GM12892 (cell line): ENCODE measurements at regions not wholly inside any gene's neighbourhood (a gene's known extent, or its start where the extent isn't known, plus 50 kb on each side); places are given as distances from the start of the nearest gene placed in this dataset.

Experiments used
- DNase-seq: peaks from one replicate; pipeline ENCODE4 v3.0.0; 2011; ENCODE audit not compliant: insufficient read length
- FAIRE-seq: peaks from 2 replicates; lab custom pipeline; 2011; peaks lifted over from hg19 to GRCh38; lab: Jason Lieb, UNC
- POLR2A ChIP-seq: IDR thresholded peaks from 2 replicates; pipeline ENCODE4 v1.6.1; 2011; ENCODE audit warnings: low read depth, low read length, control low read depth
- POLR2AphosphoS5 ChIP-seq: IDR thresholded peaks from 2 replicates; pipeline ENCODE4 v1.6.1; 2011; ENCODE audit warnings: low read depth, low read length, control low read depth
- TAF1 ChIP-seq: IDR thresholded peaks from 2 replicates; pipeline ENCODE4 v1.6.1; 2011; ENCODE audit warnings: low read depth, mild to moderate bottlenecking, control low read depth, low read length, borderline replicate concordance

DNA sequence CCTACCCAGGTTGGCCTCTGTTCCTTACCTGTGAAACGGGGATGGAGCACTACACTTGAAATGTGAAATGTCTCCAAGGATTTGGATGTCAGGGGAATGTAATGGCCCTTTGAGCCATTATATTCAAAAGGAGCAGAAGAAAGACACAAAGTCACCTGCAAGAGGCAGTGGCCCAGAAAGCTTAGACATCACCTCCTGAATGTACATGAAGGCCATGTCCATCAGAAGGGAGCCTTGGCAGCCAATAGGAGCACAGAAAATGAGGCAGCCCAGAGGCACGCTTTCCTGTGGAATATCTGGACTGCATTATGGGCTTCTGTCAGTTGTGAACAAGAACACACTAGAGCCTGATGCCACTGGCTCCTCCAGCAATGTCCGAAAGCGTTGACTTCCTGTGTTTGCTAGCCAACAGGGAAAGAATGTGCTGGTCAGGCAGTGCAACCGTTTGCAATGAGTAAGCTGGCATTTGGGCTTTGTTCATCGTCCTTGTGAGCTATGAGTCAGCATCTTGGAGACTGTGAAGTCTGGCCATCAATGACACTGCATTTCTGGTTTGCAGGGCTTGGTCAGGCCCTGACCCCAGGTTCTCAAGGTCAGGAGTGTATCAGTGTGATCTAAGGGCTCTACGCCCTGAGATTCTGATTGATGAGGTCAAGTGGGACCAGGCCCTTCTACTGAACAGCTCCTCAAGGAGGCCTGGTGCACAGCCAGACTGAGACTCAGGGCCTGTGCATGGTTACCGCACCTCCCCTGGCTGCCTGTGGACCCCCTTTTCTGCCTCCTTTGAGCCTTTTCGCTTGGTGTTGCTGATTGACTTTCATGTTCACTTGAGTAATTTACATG lies 222.4 kb downstream of the RPS24 start:
- FAIRE-seq (no peak), DNase-seq (no peak)
- TF ChIP-seq POLR2A (no peak), TAF1 (no peak), POLR2AphosphoS5 (no peak)

- DNase-seq (no peak), FAIRE-seq (no peak)
- no peak for TF ChIP-seq POLR2A
- TF ChIP-seq TAF1: no peak
These were observed 224.8 kb downstream of the RPS24 start for GRCh38 chr10:78258323-78259030.

- DNase-seq: no peak
- no peak for FAIRE-seq
- TF ChIP-seq POLR2A (no peak), TAF1 (no peak), POLR2AphosphoS5 (no peak)
These were observed 225.7 kb downstream of the RPS24 start for GRCh38 chr10:78259391-78259790.

- DNase-seq: no peak
- FAIRE-seq: no peak
- TF ChIP-seq TAF1: no peak
- TF ChIP-seq POLR2AphosphoS5: no peak
- TF ChIP-seq POLR2A: no peak
These were observed 226.5 kb downstream of the RPS24 start for GRCh38 chr10:78260141-78260540.

- FAIRE-seq (no peak), DNase-seq (no peak)
- TF ChIP-seq POLR2AphosphoS5: no peak
- TF ChIP-seq TAF1: no peak
- TF ChIP-seq POLR2A: no peak
These were observed 227.0 kb downstream of the RPS24 start for GRCh38 chr10:78260680-78261079.

DNA sequence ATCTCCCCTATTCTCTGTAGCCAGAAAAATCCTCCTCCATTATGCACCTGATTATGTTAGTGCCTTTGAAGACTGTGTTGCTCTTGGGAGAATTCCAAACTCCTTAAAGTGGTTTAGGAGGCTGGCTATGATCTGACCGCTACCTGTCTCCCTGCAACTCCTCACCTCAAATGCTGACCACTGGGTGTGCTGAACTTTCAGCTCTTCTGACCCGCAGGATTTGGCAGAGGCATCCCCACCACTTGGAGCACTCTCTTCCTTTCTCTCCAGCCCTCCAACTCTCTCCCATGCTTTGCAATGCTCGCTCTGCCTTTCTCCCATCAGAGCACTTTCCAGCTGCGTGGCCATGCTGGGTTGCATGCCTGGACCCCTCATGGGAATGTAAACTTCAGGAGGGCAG lies 227.6 kb downstream of the RPS24 start:
- DNase-seq (no peak), FAIRE-seq (no peak)
- no peak for TF ChIP-seq TAF1
- no peak for TF ChIP-seq POLR2AphosphoS5
- TF ChIP-seq POLR2A: no peak

DNA sequence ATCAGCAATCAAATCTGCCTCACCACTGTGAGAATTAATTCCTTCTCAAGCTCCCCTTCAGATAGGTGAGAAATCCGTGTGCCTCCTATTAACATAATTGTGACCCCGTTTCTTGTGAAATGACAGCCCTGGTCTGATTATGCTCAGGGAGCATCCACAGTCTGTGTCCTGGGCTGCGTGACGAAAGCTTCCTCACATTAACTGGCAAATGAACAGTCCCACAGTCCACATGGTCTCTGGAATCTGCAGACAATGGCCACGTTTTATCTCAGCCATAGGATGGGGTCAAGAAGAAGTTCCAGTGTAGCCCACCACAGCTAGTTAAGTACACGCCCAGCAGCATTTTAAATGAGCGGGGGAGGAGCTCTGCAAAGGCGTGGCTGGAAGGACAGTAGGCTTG lies 229.2 kb downstream of the RPS24 start:
- FAIRE-seq: no peak

GRCh38 chr10:78263521-78263988 lies 229.9 kb downstream of the RPS24 start:
- FAIRE-seq (no peak), DNase-seq (no peak)
- TF ChIP-seq POLR2AphosphoS5: no peak
- TF ChIP-seq POLR2A: no peak
- TF ChIP-seq TAF1: no peak

More for the DNA sequence above, 229.2 kb downstream of the RPS24 start:
- TF ChIP-seq POLR2A: no peak
- no peak for TF ChIP-seq TAF1
- TF ChIP-seq POLR2AphosphoS5: no peak
- no peak for DNase-seq

DNA sequence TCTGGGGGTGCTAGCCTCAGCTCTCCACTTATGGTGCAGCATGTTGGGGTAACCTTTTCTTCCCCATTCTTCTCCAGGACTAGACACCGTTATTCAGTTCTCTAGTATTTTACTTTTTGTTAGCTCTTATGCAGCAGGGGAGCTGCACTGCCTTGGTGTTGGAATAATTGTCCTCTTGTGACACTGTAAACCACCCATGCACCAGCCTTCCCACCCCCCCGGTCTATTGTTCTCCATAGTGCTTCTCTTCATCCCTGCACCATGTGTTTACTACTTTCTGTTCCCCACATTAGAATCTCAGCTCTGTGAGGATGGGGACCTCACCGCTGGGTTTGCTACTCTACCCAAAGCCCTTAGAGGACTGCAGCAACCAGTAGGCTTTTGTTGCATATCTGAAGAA lies 230.7 kb downstream of the RPS24 start:
- no peak for TF ChIP-seq TAF1
- TF ChIP-seq POLR2AphosphoS5: no peak
- no peak for TF ChIP-seq POLR2A
- no peak for FAIRE-seq
- no peak for DNase-seq

GRCh38 chr10:78266741-78267469 lies 233.2 kb downstream of the RPS24 start:
- no peak for FAIRE-seq
- TF ChIP-seq POLR2AphosphoS5 (no peak), TAF1 (no peak), POLR2A (no peak)
- DNase-seq: no peak

- TF ChIP-seq POLR2A (no peak), POLR2AphosphoS5 (no peak), TAF1 (no peak)
- DNase-seq (no peak), FAIRE-seq (no peak)
These were observed 233.9 kb downstream of the RPS24 start for GRCh38 chr10:78267598-78267997.

- FAIRE-seq (no peak), DNase-seq (no peak)
- TF ChIP-seq POLR2A (no peak), TAF1 (no peak), POLR2AphosphoS5 (no peak)
These were observed 235.4 kb downstream of the RPS24 start for GRCh38 chr10:78269060-78269459.

- no peak for FAIRE-seq
- TF ChIP-seq TAF1 (no peak), POLR2A (no peak), POLR2AphosphoS5 (no peak)
- DNase-seq: no peak
These were observed 238.7 kb downstream of the RPS24 start for GRCh38 chr10:78272329-78272728.
